HepG2 (cell line): ENCODE measurements at regions not wholly inside any gene's neighbourhood (a gene's known extent, or its start where the extent isn't known, plus 50 kb on each side); places are given as distances from the start of the nearest gene placed in this dataset.

Experiments used
- ATAC-seq: fragments of 200-7000 bp; cut with Tn5 transposase; 3 replicates; pipeline ENCODE4 v1.9.1; 2020; ENCODE audit warnings: mild to moderate bottlenecking, moderate library complexity
- BruUV-seq: library from RNA; stranded (reverse); fragments of 400-500 nt; replicated peaks from 2 replicates; lab custom pipeline; 2021; lab: Mats Ljungman, UMichigan
- CTCF ChIA-PET: fragments of 300-600 bp; formaldehyde crosslinking; extraction: SDS; loops from one replicate; lab custom pipeline; 2021; ENCODE audit warnings: low total read pairs, inconsistent platforms, low intra/inter-chr PET ratio; lab: Yijun Ruan, JAX
- POLR2A ChIA-PET: fragments of 350-600 bp; sonication (Branson Sonifier 250); formaldehyde crosslinking; loops from one replicate; lab custom pipeline; 2020; ENCODE audit warnings: antibody characterized with exemption, inconsistent platforms; lab: Yijun Ruan, JAX
- DNase-seq: peaks from one replicate; pipeline ENCODE4 v3.0.0-alpha.2; 2015; ENCODE audit warnings: low spot score
- FAIRE-seq: peaks from 3 replicates; lab custom pipeline; 2011; peaks lifted over from hg19 to GRCh38; lab: Jason Lieb, UNC
- H2AFZ ChIP-seq: one replicate; pipeline ENCODE4 v1.6.1; 2011; ENCODE audit warnings: low read length, inconsistent platforms
- H3K27ac ChIP-seq: fragments of 300-600 bp; 3 replicates; pipeline ENCODE4 v1.8.0; 2011; ENCODE audit warnings: mixed run types, mild to moderate bottlenecking, mixed read lengths, low read length, inconsistent platforms; ENCODE audit not compliant: insufficient read depth; ENCODE audit errors: extremely low read length
- H3K27me3 ChIP-seq, 2 experiments: fragments of 200-600 bp in 1 of 2; 2 replicates in 1 of 2; 3 replicates in 1 of 2; pipeline versions ENCODE4 v1.6.0 to v1.8.0; 2011; ENCODE audit warnings: low read length in 2 of 2, mild to moderate bottlenecking in 2 of 2, moderate library complexity in 2 of 2, inconsistent platforms in 1 of 2; ENCODE audit not compliant: insufficient read depth in 2 of 2, control insufficient read depth in 1 of 2
- H3K36me3 ChIP-seq, 2 experiments: fragments of 200-600 bp in 1 of 2; replicated peaks in 1 of 2; 2 replicates in 1 of 2; 3 replicates in 1 of 2; pipeline versions ENCODE4 v1.5.1 to v1.8.0; 2011; ENCODE audit warnings: low read length in 2 of 2, inconsistent platforms in 1 of 2; ENCODE audit not compliant: insufficient read depth in 2 of 2, control insufficient read depth in 1 of 2
- H3K4me1 ChIP-seq: 2 replicates; pipeline ENCODE4 v1.5.1; 2012; ENCODE audit warnings: low read length, inconsistent platforms; ENCODE audit not compliant: insufficient read depth
- H3K4me2 ChIP-seq: 2 replicates; pipeline ENCODE4 v1.6.0; 2011; ENCODE audit warnings: low read depth, low read length, inconsistent platforms
- H3K4me3 ChIP-seq, 3 experiments: fragments of 200-600 bp in 1 of 3; sonication (generic), shearing (Covaris generic) in 1 of 3; replicated peaks in 1 of 3; 2 replicates each; pipeline ENCODE4 v1.5.1; 2011 to 2016; ENCODE audit warnings: low read length in 3 of 3, inconsistent platforms in 2 of 3, low read depth in 2 of 3, mild to moderate bottlenecking in 2 of 3, control low read depth in 1 of 3, mixed read lengths in 1 of 3; ENCODE audit not compliant: insufficient read depth in 1 of 3
- H3K79me2 ChIP-seq: one replicate; pipeline ENCODE4 v1.6.1; 2011; ENCODE audit warnings: low read length, inconsistent platforms; ENCODE audit not compliant: insufficient read depth
- H3K9ac ChIP-seq: 2 replicates; pipeline ENCODE4 v1.6.0; 2011; ENCODE audit warnings: mild to moderate bottlenecking, low read depth, low read length, inconsistent platforms; ENCODE audit not compliant: insufficient read depth
- H3K9me3 ChIP-seq: 2 replicates; pipeline ENCODE4 v1.5.1; 2012; ENCODE audit warnings: mild to moderate bottlenecking, low read length
- H4K20me1 ChIP-seq: 2 replicates; pipeline ENCODE4 v1.6.0; 2011; ENCODE audit warnings: inconsistent platforms, mild to moderate bottlenecking, low read length, moderate library complexity; ENCODE audit not compliant: insufficient read depth
- GABPB1 ChIP-seq: IDR thresholded peaks from 2 replicates; pipeline ENCODE4 v1.6.1; 2016; ENCODE audit warnings: mild to moderate bottlenecking, missing genetic modification reagents, moderate library complexity, missing compliant biosample characterization
- MLXIP ChIP-seq: sonication (generic); formaldehyde crosslinking; IDR thresholded peaks from 2 replicates; pipeline ENCODE4 v1.9.0; 2021; ENCODE audit warnings: missing genetic modification reagents, borderline replicate concordance
- NFKB2 ChIP-seq: sonication (generic); formaldehyde crosslinking; IDR thresholded peaks from 2 replicates; pipeline ENCODE4 v1.4.0; 2020; ENCODE audit warnings: missing genetic modification reagents, borderline replicate concordance
- RFX1 ChIP-seq: fragments of 450-650 bp; IDR thresholded peaks from 2 replicates; pipeline ENCODE4 v1.6.1; 2017
- ZBTB37 ChIP-seq: sonication (generic); formaldehyde crosslinking; IDR thresholded peaks from 2 replicates; pipeline ENCODE4 v1.4.0; 2020; ENCODE audit warnings: mild to moderate bottlenecking, missing genetic modification reagents
- ZEB1 ChIP-seq: IDR thresholded peaks from 2 replicates; pipeline ENCODE4 v1.6.1; 2012; ENCODE audit warnings: mild to moderate bottlenecking, low read depth, inconsistent platforms; ENCODE audit not compliant: insufficient replicate concordance
- ZNF296 ChIP-seq: sonication (generic); formaldehyde crosslinking; conservative IDR thresholded peaks from 2 replicates; pipeline ENCODE4 v1.5.0; 2020; ENCODE audit warnings: mild to moderate bottlenecking, missing genetic modification reagents
- ZNF788 ChIP-seq: sonication (generic); formaldehyde crosslinking; IDR thresholded peaks from 2 replicates; pipeline ENCODE4 v1.5.0; 2020; ENCODE audit warnings: mild to moderate bottlenecking, missing genetic modification reagents, borderline replicate concordance
- ZNF841 ChIP-seq: sonication (generic); formaldehyde crosslinking; IDR thresholded peaks from 2 replicates; pipeline ENCODE4 v1.8.1; 2023; ENCODE audit warnings: missing genetic modification reagents, borderline replicate concordance
- WGBS: methylation state at CpG from one replicate; pipeline ENCODE4 v1.1.6; 2017; ENCODE audit warnings: low lambda C conversion rate; 5-methylcytosine and 5-hydroxymethylcytosine counted together
- in situ Hi-C: cut with HindIII; loops from 2 replicates; pipeline ENCODE4 v1.10.0; 2017; ENCODE audit warnings: low pct_unique_long_range_greater_than_20kb; ENCODE audit not compliant: extremely low pct_ligation_motif_present
- intact Hi-C: fragments of 100-400 bp; cut with micrococcal nuclease; formaldehyde crosslinking; loops from one replicate; pipeline ENCODE4 v1.10.0; 2022; ENCODE audit not compliant: unreplicated experiment

GRCh38 chr21:16215193-16215592, 485.4 kb downstream of the USP25 start:
- Histone ChIP-seq H3K4me1 (peaks cover 12% of the 10 kb centered on the region), H3K9me3 (no peaks in the 10 kb centered on the region), H3K9ac (no peak overlapping the region), H3K27me3 (no peaks in the 10 kb centered on the region), H3K79me2 (no peaks in the 10 kb centered on the region), H3K36me3 (no peaks in the 10 kb centered on the region), H3K27ac (no peak overlapping the region), H3K4me2 (no peak overlapping the region), H3K4me3 (no peak overlapping the region), H2AFZ (no peak overlapping the region), H4K20me1 (no peaks in the 10 kb centered on the region)
- WGBS, result 43% methylated on average over 2 of the region's 2 CpGs
- CTCF ChIA-PET, result no interaction called here
- no peak for DNase-seq
- no TSS peak for BruUV-seq
- intact Hi-C loops, result no loop called here
- in situ Hi-C loops, result no loop called here
- ATAC-seq, result no peak
- FAIRE-seq, result no peak
- POLR2A ChIA-PET, result no interaction called here
- TF ChIP-seq NFKB2 (no peak), ZEB1 (no peak), RFX1 (no peak), MLXIP (CRISPR knock-in tag) (no peak), ZNF788 (CRISPR knock-in tag) (no peak), GABPB1 (CRISPR knock-in tag) (no peak), ZNF296 (no peak), ZBTB37 (CRISPR knock-in tag) (no peak), ZNF841 (CRISPR knock-in tag) (no peak)
